OCI-LY3 (cell line): ENCODE measurements at regions not wholly inside any gene's neighbourhood (a gene's known extent, or its start where the extent isn't known, plus 50 kb on each side); places are given as distances from the start of the nearest gene placed in this dataset.
"Not testable (repeated sequence)": the region's sequence is repeated elsewhere in the genome, so short reads cannot be mapped to it uniquely, and the experiment has no call there.

ENCODE experiments used
- H2AFZ ChIP-seq: fragments of 200-600, 300-600 bp; shearing (Covaris generic); 2 replicates; pipeline ENCODE4 v1.6.0; 2014; ENCODE audit warnings: antibody characterized with exemption, low read depth, low read length
- H3K27ac ChIP-seq: fragments of 200-600, 300-600 bp; sonication (generic); 2 replicates; pipeline ENCODE4 v1.5.1; 2014; ENCODE audit warnings: mild to moderate bottlenecking, low read length, moderate library complexity, mixed read lengths
- H3K27me3 ChIP-seq: fragments of 200-600, 300-600 bp; sonication (generic); 2 replicates; pipeline ENCODE4 v1.6.1; 2014; ENCODE audit warnings: low read depth, low read length, mixed read lengths
- H3K36me3 ChIP-seq: fragments of 200-600, 300-600 bp; sonication (generic); replicated peaks from 2 replicates; pipeline ENCODE3; 2014; ENCODE audit warnings: low read depth, low read length, mixed read lengths
- H3K4me1 ChIP-seq: fragments of 300-600, 200-600 bp; sonication (generic); 2 replicates; pipeline ENCODE4 v1.6.1; 2014; ENCODE audit warnings: low read length, mixed read lengths
- H3K4me2 ChIP-seq: fragments of 200-600, 300-600 bp; sonication (generic); 2 replicates; pipeline ENCODE4 v1.6.1; 2014; ENCODE audit warnings: low read length, mixed read lengths
- H3K4me3 ChIP-seq: fragments of 300-600, 200-600 bp; sonication (generic); 2 replicates; pipeline ENCODE4 v1.5.1; 2014; ENCODE audit warnings: antibody characterized with exemption, mild to moderate bottlenecking, low read length, moderate library complexity
- H3K79me2 ChIP-seq: fragments of 300-600, 200-600 bp; shearing (Covaris generic); 2 replicates; pipeline ENCODE4 v1.6.1; 2014; ENCODE audit warnings: mild to moderate bottlenecking, low read length, mixed read lengths
- H3K9ac ChIP-seq: fragments of 300-600, 200-600 bp; shearing (Covaris generic); 2 replicates; pipeline ENCODE4 v1.6.0; 2014; ENCODE audit warnings: mild to moderate bottlenecking, low read length, moderate library complexity
- H3K9me3 ChIP-seq: fragments of 200-600, 300-600 bp; shearing (Covaris generic); 2 replicates; pipeline ENCODE4 v1.6.1; 2014; ENCODE audit warnings: low read length, mixed read lengths; ENCODE audit not compliant: insufficient read depth
- H4K20me1 ChIP-seq: fragments of 200-600, 300-600 bp; sonication (generic); 2 replicates; pipeline ENCODE4 v1.6.1; 2016; ENCODE audit warnings: low read length, mixed read lengths; ENCODE audit not compliant: insufficient read depth
- CTCF ChIP-seq: fragments of 200-600, 300-600 bp; sonication (generic); IDR thresholded peaks from 2 replicates; pipeline ENCODE4 v1.5.1; 2014; ENCODE audit warnings: antibody characterized with exemption, low read length, low read depth
- EZH2phosphoT487 ChIP-seq: fragments of 200-600 bp; shearing (Covaris generic); IDR thresholded peaks from 2 replicates; pipeline ENCODE4 v1.6.1; 2018; ENCODE audit warnings: antibody characterized with exemption, mixed run types, low read depth

GRCh38 chr4:52157071-52157470, 106.0 kb downstream of the SPATA18 start:
- H3K27ac ChIP-seq, H3K9me3 ChIP-seq, H4K20me1 ChIP-seq, H3K4me1 ChIP-seq, H3K27me3 ChIP-seq, H3K79me2 ChIP-seq, H3K36me3 ChIP-seq, H3K9ac ChIP-seq, H2AFZ ChIP-seq, H3K4me2 ChIP-seq, H3K4me3 ChIP-seq: not testable (repeated sequence)

- no peak overlapping the region for H3K4me2 ChIP-seq
- H3K4me1 ChIP-seq: no peaks in the 10 kb centered on the region
- no peak for TF ChIP-seq CTCF
- no peak for TF ChIP-seq EZH2phosphoT487
- H2AFZ ChIP-seq: no peak overlapping the region
- no peaks in the 10 kb centered on the region for H3K9me3 ChIP-seq
- H3K36me3 ChIP-seq: no peaks in the 10 kb centered on the region
- H3K4me3 ChIP-seq: no peak overlapping the region
- no peak overlapping the region for H3K27ac ChIP-seq
- no peaks in the 10 kb centered on the region for H3K79me2 ChIP-seq
- no peaks in the 10 kb centered on the region for H3K27me3 ChIP-seq
- no peaks in the 10 kb centered on the region for H4K20me1 ChIP-seq
- H3K9ac ChIP-seq: no peak overlapping the region
Measured at GRCh38 chr4:52157641-52158316, 106.7 kb downstream of the SPATA18 start.

- Histone ChIP-seq H3K4me3 (no peak overlapping the region), H4K20me1 (no peaks in the 10 kb centered on the region), H3K27ac (no peak overlapping the region), H3K36me3 (no peaks in the 10 kb centered on the region), H3K79me2 (no peaks in the 10 kb centered on the region), H3K9me3 (no peaks in the 10 kb centered on the region), H3K4me1 (no peaks in the 10 kb centered on the region), H3K9ac (no peak overlapping the region), H3K27me3 (no peaks in the 10 kb centered on the region), H2AFZ (no peak overlapping the region), H3K4me2 (no peak overlapping the region)
- TF ChIP-seq EZH2phosphoT487 (no peak), CTCF (no peak)
Measured at GRCh38 chr4:52160859-52161258, 109.8 kb downstream of the SPATA18 start.

GRCh38 chr4:52164116-52164515, 113.0 kb downstream of the SPATA18 start:
- Histone ChIP-seq H2AFZ (no peak overlapping the region), H3K27me3 (no peaks in the 10 kb centered on the region), H3K9ac (no peak overlapping the region), H3K79me2 (no peaks in the 10 kb centered on the region), H3K9me3 (no peaks in the 10 kb centered on the region), H3K4me2 (no peak overlapping the region), H3K36me3 (no peaks in the 10 kb centered on the region), H3K4me1 (no peaks in the 10 kb centered on the region), H4K20me1 (no peaks in the 10 kb centered on the region), H3K27ac (no peak overlapping the region), H3K4me3 (no peak overlapping the region)
- no peak for TF ChIP-seq EZH2phosphoT487
- no peak for TF ChIP-seq CTCF

- Histone ChIP-seq H3K9ac (no peak overlapping the region), H3K4me2 (no peak overlapping the region), H4K20me1 (no peaks in the 10 kb centered on the region), H3K79me2 (no peaks in the 10 kb centered on the region), H3K4me1 (no peaks in the 10 kb centered on the region), H3K27me3 (no peaks in the 10 kb centered on the region), H3K4me3 (no peak overlapping the region), H3K27ac (no peak overlapping the region), H3K9me3 (no peaks in the 10 kb centered on the region), H2AFZ (no peak overlapping the region), H3K36me3 (no peaks in the 10 kb centered on the region)
- TF ChIP-seq EZH2phosphoT487: no peak
- TF ChIP-seq CTCF: no peak
Measured at GRCh38 chr4:52172166-52172565, 121.1 kb downstream of the SPATA18 start.
